ENCODE measurements at regions not wholly inside any gene's neighbourhood (a gene's known extent, or its start where the extent isn't known, plus 50 kb on each side); places are given as distances from the start of the nearest gene placed in this dataset.

GRCh38 chr2:37867166-37867565 is 57.9 kb upstream of the RMDN2 start:
- Histone ChIP-seq H3K9me3 (ENCODE audit: control insufficient read depth in 1 of 2, insufficient read depth in 1 of 2, low read depth in 1 of 2, low read length in 2 of 2) (no peaks in the 10 kb centered on the region), H2AFZ (ENCODE audit: low read depth, low read length, poor library complexity, severe bottlenecking) (no peak overlapping the region), H4K20me1 (ENCODE audit: insufficient read depth) (no peaks in the 10 kb centered on the region), H3K27ac (ENCODE audit: low read depth, low read length) (no peak overlapping the region), H3K4me3 (replicated peaks in 1 of 2; ENCODE audit: low read depth in 1 of 2, low read length in 2 of 2) (no peak overlapping the region), H3K79me2 (ENCODE audit: insufficient read depth, low read length) (no peaks in the 10 kb centered on the region), H3K9ac (ENCODE audit: low read length) (no peak overlapping the region), H3K9me2 (ENCODE audit: insufficient read depth) (no peaks in the 10 kb centered on the region), H3K4me2 (ENCODE audit: low read length) (no peak overlapping the region), H3K36me3 (ENCODE audit: control insufficient read depth in 1 of 2, insufficient read depth in 2 of 2, low read length in 2 of 2) (no peaks in the 10 kb centered on the region), H3K4me1 (ENCODE audit: control insufficient read depth in 1 of 2, insufficient read depth in 2 of 2, low read length in 2 of 2) (no peaks in the 10 kb centered on the region), H3K27me3 (ENCODE audit: insufficient read depth, low read length) (no peaks in the 10 kb centered on the region)
- BruUV-seq (replicated peaks): no TSS peak
- CTCF ChIA-PET: no interaction called here
- TF ChIP-seq SP1 (IDR thresholded peaks at IDR 0.05; ENCODE audit: low read depth) (no peak), CEBPB (IDR thresholded peaks at IDR 0.05; ENCODE audit: low read depth) (no peak), POLR2A (IDR thresholded peaks at IDR 0.05; ENCODE audit: borderline replicate concordance, extremely low read depth, insufficient read depth, insufficient read length) (no peak), ZNF274 (IDR thresholded peaks at IDR 0.05; ENCODE audit: low read depth, low read length) (no peak), JUND (IDR thresholded peaks at IDR 0.05) (no peak)
- RAD21 ChIA-PET (ENCODE audit: low non-redundant PET in 1 of 2, low total read pairs in 2 of 2, uncharacterized antibody in 2 of 2, unreplicated experiment in 2 of 2): no interaction called here
- intact Hi-C loops (cut with micrococcal nuclease): no loop called here
- ATAC-seq (no peak), DNase-seq (ENCODE audit: low read depth, low spot score) (no peak)
- POLR2A ChIA-PET: no interaction called here

GRCh38 chr2:37868866-37869265 is 56.2 kb upstream of the RMDN2 start:
- ChIA-PET RAD21 (ENCODE audit: low non-redundant PET in 1 of 2, low total read pairs in 2 of 2, uncharacterized antibody in 2 of 2, unreplicated experiment in 2 of 2) (no interaction called here), POLR2A (no interaction called here), CTCF (interaction anchor here (0.9 kb wide), 1 partner anchor 8 kb away, joined by 3 read pairs; no protein-coding TSS in a partner anchor)
- H3K79me2 ChIP-seq (ENCODE audit: insufficient read depth, low read length): no peaks in the 10 kb centered on the region
- no peaks in the 10 kb centered on the region for H3K36me3 ChIP-seq (ENCODE audit: control insufficient read depth in 1 of 2, insufficient read depth in 2 of 2, low read length in 2 of 2)
- no TSS peak for BruUV-seq (replicated peaks)
- intact Hi-C loops (cut with micrococcal nuclease): no loop called here
- ATAC-seq (no peak), DNase-seq (ENCODE audit: low read depth, low spot score) (no peak)
- H3K9me2 ChIP-seq (ENCODE audit: insufficient read depth): no peaks in the 10 kb centered on the region
- no peaks in the 10 kb centered on the region for H3K4me1 ChIP-seq (ENCODE audit: control insufficient read depth in 1 of 2, insufficient read depth in 2 of 2, low read length in 2 of 2)
- H3K27me3 ChIP-seq (ENCODE audit: insufficient read depth, low read length): no peaks in the 10 kb centered on the region
- TF ChIP-seq ELF1 (IDR thresholded peaks at IDR 0.05; ENCODE audit: borderline replicate concordance, low read depth): no peak
- no peak overlapping the region for H3K27ac ChIP-seq (ENCODE audit: low read depth, low read length)
- no peaks in the 10 kb centered on the region for H4K20me1 ChIP-seq (ENCODE audit: insufficient read depth)
- H2AFZ ChIP-seq (ENCODE audit: low read depth, low read length, poor library complexity, severe bottlenecking): no peak overlapping the region
- H3K9ac ChIP-seq (ENCODE audit: low read length): no peak overlapping the region
- H3K4me3 ChIP-seq (replicated peaks in 1 of 2; ENCODE audit: low read depth in 1 of 2, low read length in 2 of 2): no peak overlapping the region
- H3K4me2 ChIP-seq (ENCODE audit: low read length): no peak overlapping the region
- H3K9me3 ChIP-seq (ENCODE audit: control insufficient read depth in 1 of 2, insufficient read depth in 1 of 2, low read depth in 1 of 2, low read length in 2 of 2): no peaks in the 10 kb centered on the region

Measured in HCT116 (cell line).